ENCODE measurements at regions not wholly inside any gene's neighbourhood (a gene's known extent, or its start where the extent isn't known, plus 50 kb on each side); places are given as distances from the start of the nearest gene placed in this dataset.

DNA sequence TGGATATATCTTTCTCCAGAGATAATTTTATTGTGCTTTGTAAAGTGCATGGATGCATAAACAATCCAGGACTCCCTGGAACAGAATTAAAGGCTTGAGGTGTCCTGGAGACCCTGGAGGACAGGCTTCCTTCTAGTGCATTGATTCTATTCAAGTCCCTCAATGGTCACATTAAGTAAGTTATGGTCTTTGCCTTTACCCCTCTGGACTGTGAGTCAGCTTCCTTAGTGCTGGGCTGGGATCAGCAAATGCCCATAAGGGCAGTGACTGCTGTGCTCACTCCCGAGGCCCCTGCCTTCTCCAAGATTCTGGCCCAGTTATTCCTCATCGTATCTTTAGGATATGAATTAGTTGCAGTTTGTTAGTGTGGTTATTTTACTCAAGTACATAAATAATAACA lies 178.7 kb upstream of the PRSS58 start:
- TF ChIP-seq ZNF274 (IDR thresholded peaks at IDR 0.05; ENCODE audit: low read depth, low read length) (no peak), YY1 (IDR thresholded peaks at IDR 0.05; ENCODE audit: insufficient read depth, insufficient read length) (no peak)
